GM18499 (cell line): ENCODE measurements at regions not wholly inside any gene's neighbourhood (a gene's known extent, or its start where the extent isn't known, plus 50 kb on each side); places are given as distances from the start of the nearest gene placed in this dataset.
"Not testable (repeated sequence)": the region's sequence is repeated elsewhere in the genome, so short reads cannot be mapped to it uniquely, and the experiment has no call there.

Experiments used
- ATAC-seq: cut with Tn5 transposase; IDR thresholded peaks from one replicate; pipeline ENCODE4 v1.9.1; 2021; ENCODE audit warnings: moderate number of reproducible peaks; ENCODE audit not compliant: insufficient read depth, unreplicated experiment

GRCh38 chr12:13411287-13411686 lies 214.8 kb downstream of the EMP1 start:
- ATAC-seq = no peak

GRCh38 chr12:13405961-13406703 lies 209.6 kb downstream of the EMP1 start:
- ATAC-seq = no peak

GRCh38 chr12:13404631-13405473 lies 208.3 kb downstream of the EMP1 start:
- no peak for ATAC-seq

GRCh38 chr12:13404111-13404628 lies 207.6 kb downstream of the EMP1 start:
- ATAC-seq = no peak

- not testable (repeated sequence) for ATAC-seq
Measured at GRCh38 chr12:13391375-13391774, 194.8 kb downstream of the EMP1 start.

- ATAC-seq = no peak
Measured at GRCh38 chr12:13390918-13391317, 194.4 kb downstream of the EMP1 start.

GRCh38 chr12:13390381-13390861 lies 193.9 kb downstream of the EMP1 start:
- ATAC-seq = no peak

- ATAC-seq = no peak
Measured at GRCh38 chr12:13387101-13387500, 190.6 kb downstream of the EMP1 start.

- no peak for ATAC-seq
Measured at GRCh38 chr12:13386323-13387039, 190.0 kb downstream of the EMP1 start.

- ATAC-seq = no peak
Measured at GRCh38 chr12:13383379-13383778, 186.9 kb downstream of the EMP1 start.

- no peak for ATAC-seq
Measured at GRCh38 chr12:13380297-13380696, 183.8 kb downstream of the EMP1 start.

GRCh38 chr12:13379531-13380188 lies 183.1 kb downstream of the EMP1 start:
- no peak for ATAC-seq

- ATAC-seq = no peak
Measured at GRCh38 chr12:13377698-13378097, 181.2 kb downstream of the EMP1 start.

GRCh38 chr12:13376610-13377373 lies 180.3 kb downstream of the EMP1 start:
- ATAC-seq = no peak

- ATAC-seq = no peak
Measured at GRCh38 chr12:13375583-13376345, 179.2 kb downstream of the EMP1 start.

GRCh38 chr12:13374793-13375192 lies 178.3 kb downstream of the EMP1 start:
- no peak for ATAC-seq

- ATAC-seq = no peak
Measured at GRCh38 chr12:13373803-13374202, 177.3 kb downstream of the EMP1 start.

GRCh38 chr12:13373131-13373530 lies 176.6 kb downstream of the EMP1 start:
- no peak for ATAC-seq

- ATAC-seq = no peak
Measured at GRCh38 chr12:13372386-13372785, 175.9 kb downstream of the EMP1 start.
